Lower leg skin (tissue), 3 donors: ENCODE measurements at regions not wholly inside any gene's neighbourhood (a gene's known extent, or its start where the extent isn't known, plus 50 kb on each side); places are given as distances from the start of the nearest gene placed in this dataset.

Experiments
- POLR2A ChIP-seq, 2 donors: fragments of 450-650 bp; IDR thresholded peaks; one replicate each; pipeline ENCODE4 v1.6.1; 2016 to 2017; ENCODE audit warnings: antibody characterized with exemption in 2 of 2, mild to moderate bottlenecking in 1 of 2, moderate library complexity in 1 of 2
- TF ChIP-seq, protein P1 (sequence below), 3 donors: fragments of 450-650 bp; IDR thresholded peaks; one replicate each; pipeline ENCODE4 v1.5.1; 2016; ENCODE audit warnings: antibody characterized with exemption in 3 of 3, mild to moderate bottlenecking in 3 of 3, moderate library complexity in 2 of 3

DNA sequence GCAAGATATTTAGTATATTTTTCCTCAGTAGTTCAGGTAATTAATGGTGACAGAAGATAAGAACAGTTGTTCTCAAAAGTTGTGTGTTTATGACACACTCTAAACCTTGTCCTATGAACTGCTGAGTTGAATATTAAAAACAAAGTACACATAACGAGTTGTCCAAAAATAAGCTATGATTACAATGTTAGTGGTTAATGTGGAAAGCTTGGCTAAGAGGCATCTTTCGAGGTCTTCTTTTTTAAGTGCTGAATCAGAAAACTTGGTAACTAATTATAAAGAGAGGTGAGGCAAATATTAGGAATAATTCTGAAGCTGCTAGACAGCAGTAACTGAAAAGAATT lies 1088.7 kb downstream of the SUCLG1 start:
- TF ChIP-seq, protein P1, sequence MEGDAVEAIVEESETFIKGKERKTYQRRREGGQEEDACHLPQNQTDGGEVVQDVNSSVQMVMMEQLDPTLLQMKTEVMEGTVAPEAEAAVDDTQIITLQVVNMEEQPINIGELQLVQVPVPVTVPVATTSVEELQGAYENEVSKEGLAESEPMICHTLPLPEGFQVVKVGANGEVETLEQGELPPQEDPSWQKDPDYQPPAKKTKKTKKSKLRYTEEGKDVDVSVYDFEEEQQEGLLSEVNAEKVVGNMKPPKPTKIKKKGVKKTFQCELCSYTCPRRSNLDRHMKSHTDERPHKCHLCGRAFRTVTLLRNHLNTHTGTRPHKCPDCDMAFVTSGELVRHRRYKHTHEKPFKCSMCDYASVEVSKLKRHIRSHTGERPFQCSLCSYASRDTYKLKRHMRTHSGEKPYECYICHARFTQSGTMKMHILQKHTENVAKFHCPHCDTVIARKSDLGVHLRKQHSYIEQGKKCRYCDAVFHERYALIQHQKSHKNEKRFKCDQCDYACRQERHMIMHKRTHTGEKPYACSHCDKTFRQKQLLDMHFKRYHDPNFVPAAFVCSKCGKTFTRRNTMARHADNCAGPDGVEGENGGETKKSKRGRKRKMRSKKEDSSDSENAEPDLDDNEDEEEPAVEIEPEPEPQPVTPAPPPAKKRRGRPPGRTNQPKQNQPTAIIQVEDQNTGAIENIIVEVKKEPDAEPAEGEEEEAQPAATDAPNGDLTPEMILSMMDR (IDR thresholded peaks at IDR 0.05) = no peak
- no peak for TF ChIP-seq POLR2A (IDR thresholded peaks at IDR 0.05)
